ENCODE measurements at regions not wholly inside any gene's neighbourhood (a gene's known extent, or its start where the extent isn't known, plus 50 kb on each side); places are given as distances from the start of the nearest gene placed in this dataset.

GRCh38 chr11:31872076-31872443 lies 60.9 kb upstream of the PAX6 start:
- DNase-seq (ENCODE audit: low read depth): no peak
- no peak overlapping the region for H3K4me3 ChIP-seq (ENCODE audit: low read depth, low read length)

GRCh38 chr11:31871310-31872075 lies 60.4 kb upstream of the PAX6 start:
- no peak overlapping the region for H3K4me3 ChIP-seq (ENCODE audit: low read depth, low read length)
- no peak for DNase-seq (ENCODE audit: low read depth)

- no peak overlapping the region for H3K4me3 ChIP-seq (ENCODE audit: low read depth, low read length)
- no peak for DNase-seq (ENCODE audit: low read depth)
Observed at GRCh38 chr11:31870609-31871309, 59.6 kb upstream of the PAX6 start.

- H3K4me3 ChIP-seq (ENCODE audit: low read depth, low read length): no peak overlapping the region
- no peak for DNase-seq (ENCODE audit: low read depth)
Observed at GRCh38 chr11:31869986-31870385, 58.9 kb upstream of the PAX6 start.

- DNase-seq (ENCODE audit: low read depth): no peak
- no peak overlapping the region for H3K4me3 ChIP-seq (ENCODE audit: low read depth, low read length)
Observed at GRCh38 chr11:31865606-31866300, 54.6 kb upstream of the PAX6 start.

GRCh38 chr11:31863170-31863832 lies 52.2 kb upstream of the PAX6 start:
- H3K4me3 ChIP-seq (ENCODE audit: low read depth, low read length): no peak overlapping the region
- DNase-seq (ENCODE audit: low read depth): no peak

GRCh38 chr11:31861011-31861410 lies 49.9 kb upstream of the PAX6 start:
- no peak overlapping the region for H3K4me3 ChIP-seq (ENCODE audit: low read depth, low read length)
- no peak for DNase-seq (ENCODE audit: low read depth)

All from skeletal muscle cell (primary cell).